GM21360 (cell line): ENCODE measurements at regions not wholly inside any gene's neighbourhood (a gene's known extent, or its start where the extent isn't known, plus 50 kb on each side); places are given as distances from the start of the nearest gene placed in this dataset.

ENCODE experiments used
- ATAC-seq: cut with Tn5 transposase; IDR thresholded peaks from one replicate; pipeline ENCODE4 v1.9.1; 2021; ENCODE audit warnings: mild to moderate bottlenecking, moderate library complexity; ENCODE audit not compliant: unreplicated experiment

DNA sequence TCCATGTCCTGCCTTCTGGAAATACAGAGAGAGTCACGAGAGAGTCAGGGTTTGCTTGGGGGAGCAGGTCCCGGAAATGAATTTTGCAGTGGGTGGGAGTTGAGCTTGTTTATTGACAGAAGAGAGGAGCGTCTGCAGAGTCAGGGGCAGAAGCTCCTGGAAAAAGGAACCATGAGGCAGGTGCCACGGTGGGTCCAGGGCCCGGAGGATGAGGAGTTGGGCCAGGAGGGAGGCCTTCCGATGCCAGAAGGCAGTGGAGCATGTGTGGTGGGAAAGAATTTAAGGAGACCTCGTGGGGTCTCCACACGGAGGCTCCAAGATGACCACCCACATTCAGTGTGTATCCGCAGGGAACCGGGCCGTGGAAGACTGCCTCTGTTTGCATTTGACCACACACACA lies 461.2 kb downstream of the BRD1 start:
- ATAC-seq: no peak

DNA sequence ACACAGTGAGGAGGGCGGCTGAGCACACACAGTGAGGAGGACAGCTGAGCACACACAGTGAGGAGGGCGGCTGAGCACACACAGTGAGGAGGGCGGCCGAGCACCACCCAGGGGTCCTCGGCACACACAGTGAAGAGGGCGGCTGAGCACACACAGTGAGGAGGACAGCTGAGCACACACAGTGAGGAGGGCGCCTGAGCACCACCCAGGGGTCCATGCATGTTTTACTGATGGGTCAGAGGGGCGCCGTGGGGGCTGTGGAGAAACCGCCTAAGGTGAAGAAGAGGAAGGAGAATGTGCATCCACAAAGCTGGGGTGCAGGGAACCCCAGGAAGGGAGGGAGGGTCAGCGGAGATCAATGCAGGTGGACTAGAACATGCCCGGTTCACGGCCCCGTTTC lies 461.8 kb downstream of the BRD1 start:
- no peak for ATAC-seq

DNA sequence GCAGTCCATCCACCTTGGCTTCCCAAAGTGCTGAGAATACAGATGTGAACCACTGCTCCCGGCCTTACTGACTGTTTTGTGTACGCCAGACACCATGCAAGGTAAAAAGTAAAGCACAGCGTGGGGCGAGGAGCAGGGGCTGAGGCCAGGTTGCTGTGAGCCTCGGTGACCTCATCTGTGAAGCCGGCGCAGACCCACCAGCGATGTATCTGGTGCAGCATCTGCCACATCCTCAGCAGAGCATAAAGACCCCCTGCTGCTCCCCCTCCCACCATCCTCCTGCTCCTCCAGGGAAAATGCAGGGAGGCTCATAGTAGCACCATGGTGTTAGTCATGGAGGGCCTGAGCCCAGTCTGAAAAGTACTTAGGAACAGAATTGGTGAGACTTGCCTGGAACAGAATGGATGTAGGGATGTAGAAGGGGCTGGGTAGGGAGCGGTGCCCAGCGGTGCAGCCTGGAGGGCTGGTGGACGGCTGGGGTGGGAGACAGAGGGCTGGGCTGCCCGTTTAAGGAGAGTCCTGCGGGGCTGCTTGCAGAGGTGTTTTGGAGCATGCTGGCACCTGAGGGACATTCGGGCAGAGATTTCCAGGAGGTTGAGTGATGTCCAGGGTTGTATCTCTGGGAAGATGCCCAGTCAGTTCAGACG lies 462.4 kb downstream of the BRD1 start:
- no peak for ATAC-seq

DNA sequence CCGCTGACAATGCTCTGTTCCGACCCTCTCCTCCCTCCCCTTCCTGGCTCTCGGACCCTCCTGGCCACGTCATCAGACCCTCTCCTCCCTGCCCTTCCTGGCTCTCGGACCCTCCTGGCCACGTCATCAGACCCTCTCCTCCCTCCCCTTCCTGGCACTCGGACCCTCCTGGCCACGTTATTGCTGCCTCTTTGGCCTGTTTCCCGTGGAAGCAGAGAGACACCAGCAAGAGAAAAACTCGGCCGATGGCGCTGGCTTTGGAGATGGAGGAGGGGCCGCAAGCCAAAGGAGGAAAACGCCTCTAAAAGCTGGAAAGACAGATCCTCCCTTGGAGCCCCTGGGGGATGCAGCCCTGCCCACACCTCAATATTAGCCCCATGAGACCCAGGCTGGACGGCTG lies 463.3 kb downstream of the BRD1 start:
- no peak for ATAC-seq

DNA sequence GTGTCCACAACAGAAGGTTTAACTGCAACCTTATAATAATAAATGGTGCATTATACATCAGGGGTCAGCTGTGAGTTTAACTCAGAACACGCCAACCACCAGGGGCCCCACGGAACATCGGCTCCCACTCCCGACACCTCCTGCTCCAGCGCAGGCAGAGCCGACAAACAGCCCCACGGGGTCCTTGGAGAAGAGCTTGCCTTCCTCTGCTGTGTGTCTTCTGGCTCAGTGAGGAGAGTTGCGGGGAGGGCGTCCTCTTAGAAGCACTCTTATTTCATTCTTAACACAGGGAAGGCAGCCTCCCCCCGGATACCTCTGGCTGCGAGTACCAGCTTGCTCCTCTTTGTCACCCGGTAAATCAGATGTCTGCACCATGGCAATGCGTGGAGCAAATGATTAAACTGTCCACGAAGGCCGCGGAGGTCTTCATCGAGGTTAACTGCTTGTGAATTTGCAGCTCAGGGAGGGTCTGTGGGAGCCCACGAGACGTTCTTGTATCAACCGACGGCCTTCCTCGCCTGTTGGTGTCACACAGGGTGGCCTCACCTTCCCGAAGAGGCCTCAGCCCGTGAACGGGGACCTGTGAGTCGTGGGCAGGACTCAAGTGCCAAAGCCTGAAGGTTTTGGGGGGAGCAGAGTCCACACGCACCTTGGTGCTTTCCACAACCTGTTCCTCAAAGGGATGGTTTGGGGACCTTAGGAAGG lies 464.0 kb downstream of the BRD1 start:
- ATAC-seq: no peak

DNA sequence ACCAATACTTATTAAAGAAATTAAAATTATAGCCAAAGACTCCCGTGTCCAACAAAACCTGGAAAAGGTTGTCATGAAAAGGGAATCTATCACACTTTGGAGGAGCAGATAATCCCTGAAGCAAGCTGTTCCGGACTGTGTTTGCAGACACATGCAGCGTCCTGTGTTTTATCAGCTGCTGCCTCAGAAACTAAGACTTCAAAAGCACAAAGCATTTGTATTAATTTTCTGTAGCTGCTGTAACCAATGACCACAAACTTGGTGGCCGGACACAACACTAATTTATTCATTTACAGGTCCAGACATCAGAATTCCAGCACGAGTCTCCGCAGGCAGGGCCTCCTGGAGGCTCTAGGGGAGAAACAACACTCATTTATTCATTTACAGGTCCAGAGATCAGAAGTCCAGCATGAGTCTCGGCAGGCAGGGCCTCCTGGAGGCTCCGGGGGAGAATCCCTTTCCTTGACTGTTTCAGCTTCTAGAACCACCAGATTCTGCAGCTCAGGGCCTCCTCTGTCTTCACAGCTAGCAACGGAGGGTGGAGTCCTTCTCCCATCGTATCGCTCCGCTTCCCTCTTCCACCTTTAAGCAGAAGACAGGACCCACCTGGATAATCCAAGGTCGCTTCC lies 465.3 kb downstream of the BRD1 start:
- no peak for ATAC-seq

DNA sequence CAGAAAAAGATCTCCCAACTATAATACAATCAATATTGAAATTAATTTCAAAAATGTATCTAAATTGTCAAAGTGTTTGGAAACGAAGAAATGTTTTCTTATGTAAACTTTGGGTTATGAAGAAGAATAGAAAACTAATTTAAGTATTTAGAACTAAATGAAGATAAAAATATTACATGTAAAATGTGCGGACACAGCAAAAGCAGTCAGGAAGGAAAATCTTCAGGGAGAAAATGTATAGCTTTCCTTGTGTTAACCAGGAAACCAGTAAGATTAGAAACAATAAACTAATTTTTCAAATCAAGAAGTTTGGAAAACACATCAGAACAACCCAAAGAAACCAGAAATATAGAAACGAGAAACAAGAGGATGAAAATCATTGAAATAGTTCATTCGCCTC lies 466.5 kb downstream of the BRD1 start:
- ATAC-seq: no peak

DNA sequence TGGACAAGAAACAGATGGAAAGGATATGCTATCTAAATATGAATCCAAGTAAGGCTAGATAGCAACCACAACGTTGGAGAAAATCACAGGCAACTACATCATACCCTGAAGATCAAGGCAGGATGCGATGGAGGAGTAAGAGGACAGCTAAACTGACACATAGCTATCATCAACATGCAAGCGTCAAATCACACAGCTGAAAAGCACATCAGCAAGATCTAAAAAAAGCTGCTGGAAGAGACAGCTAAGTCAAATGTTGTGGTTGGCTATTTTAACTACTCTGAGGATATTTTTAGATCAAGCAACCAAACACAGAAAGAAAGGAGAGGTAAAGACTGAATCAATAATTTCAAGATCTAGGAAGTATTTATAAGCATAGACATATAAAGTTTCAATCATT lies 466.9 kb downstream of the BRD1 start:
- no peak for ATAC-seq

DNA sequence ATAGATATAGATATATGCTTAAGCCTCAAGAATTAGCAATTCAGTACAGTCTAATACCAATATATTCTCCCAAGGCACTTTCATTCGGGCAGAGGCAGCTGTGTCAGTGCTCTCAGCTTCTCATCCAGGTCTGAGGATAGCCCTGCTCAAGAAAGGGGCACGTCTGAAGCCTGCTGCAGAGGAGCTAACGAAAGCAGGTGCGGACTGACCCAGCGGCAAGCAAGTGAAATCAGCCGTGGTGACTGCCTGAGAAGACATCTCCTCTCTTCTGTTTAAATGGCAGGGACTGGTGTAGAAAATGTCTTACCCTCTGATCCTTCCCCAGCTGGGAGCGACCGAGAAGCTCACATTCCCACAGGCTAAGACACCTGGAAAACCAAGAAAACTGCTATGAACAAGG lies 468.6 kb downstream of the BRD1 start:
- ATAC-seq: no peak

DNA sequence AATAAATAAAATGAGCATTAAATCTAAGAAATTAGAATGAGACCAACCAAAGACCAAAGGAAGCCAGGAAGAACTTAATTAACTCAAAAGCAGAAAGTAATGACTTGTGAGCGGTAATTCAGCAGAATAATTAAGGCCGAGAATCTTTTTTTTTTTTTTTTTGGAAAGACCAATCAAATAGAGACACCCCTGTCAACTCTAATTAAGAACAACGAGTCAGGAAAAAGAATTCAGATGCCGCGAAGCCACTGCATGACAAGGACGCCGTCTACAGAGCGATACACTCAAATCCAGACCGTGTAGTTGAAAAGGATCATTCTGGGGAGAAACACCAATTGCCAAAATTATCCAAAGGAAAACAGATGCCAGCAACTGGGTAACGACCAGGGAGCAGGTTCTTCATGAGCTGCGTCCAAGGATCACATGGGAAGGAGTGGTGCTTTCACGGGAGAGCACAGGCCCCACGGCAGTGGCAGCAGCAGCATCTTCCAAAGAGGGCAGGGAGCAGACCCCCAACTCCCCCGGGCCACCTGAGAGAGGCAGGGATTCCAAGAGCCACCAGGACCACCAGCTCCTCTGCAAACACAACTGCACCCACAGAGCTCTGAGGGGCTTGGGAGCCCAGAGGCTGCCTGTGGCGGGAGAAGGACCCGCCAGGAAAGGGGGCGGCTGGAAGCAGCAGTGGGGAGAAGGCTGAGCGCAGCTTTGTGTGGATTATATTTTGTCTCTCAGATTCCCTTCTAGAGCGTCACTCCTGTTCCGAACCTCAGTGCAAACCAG lies 469.8 kb downstream of the BRD1 start:
- ATAC-seq: no peak

DNA sequence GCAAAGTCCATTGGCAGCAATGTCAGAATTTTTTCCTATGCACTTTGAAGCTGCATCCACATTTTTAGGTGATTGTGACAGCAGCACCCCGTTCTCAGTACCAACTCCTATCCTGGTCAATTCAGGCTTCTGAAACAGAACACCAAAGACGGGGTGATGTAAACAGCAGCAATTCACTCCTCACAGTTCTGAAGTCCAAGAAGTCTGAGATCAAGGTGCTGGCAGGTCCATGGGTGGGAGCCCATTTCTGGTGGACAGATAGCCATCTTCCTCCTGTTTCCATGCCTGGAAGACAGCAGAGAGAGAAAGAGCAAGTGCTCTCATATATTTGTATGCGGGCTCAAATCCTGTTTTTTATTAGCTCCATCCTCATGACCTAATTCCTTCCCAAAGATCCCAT lies 471.2 kb downstream of the BRD1 start:
- ATAC-seq: no peak

DNA sequence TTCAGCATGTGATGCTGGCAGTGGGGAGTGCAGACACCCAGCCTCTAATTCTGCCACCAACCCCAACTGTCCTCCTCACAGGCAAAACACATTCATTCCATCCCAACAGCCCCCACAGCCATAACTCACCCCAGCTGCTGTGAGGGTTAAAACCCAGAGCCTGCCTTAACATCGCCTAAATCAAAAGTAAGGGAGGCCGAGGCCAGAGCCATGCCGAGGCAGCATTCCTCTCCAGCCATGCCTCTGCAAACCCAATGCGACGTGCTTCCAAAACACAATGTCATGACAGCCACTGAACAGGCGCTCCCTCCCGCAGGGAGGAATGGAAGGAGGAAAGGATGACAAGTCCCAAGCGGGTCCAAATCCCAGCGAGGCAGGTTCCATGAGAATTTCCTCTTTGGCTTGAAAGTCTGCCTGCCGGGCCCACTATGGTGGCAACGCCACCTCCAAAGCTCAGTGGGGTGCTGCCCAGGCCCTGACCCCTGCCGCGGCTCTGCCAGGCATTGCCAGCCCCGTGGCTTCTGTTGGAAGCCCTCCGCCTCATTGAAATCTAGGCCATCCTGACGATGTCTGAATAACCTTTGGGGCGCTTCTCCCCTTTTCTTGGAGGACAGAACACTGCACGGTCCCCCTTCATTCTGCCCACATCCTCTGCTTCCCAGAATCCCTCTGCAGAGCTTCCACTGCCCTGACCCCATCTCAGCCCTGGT lies 472.3 kb downstream of the BRD1 start:
- no peak for ATAC-seq

DNA sequence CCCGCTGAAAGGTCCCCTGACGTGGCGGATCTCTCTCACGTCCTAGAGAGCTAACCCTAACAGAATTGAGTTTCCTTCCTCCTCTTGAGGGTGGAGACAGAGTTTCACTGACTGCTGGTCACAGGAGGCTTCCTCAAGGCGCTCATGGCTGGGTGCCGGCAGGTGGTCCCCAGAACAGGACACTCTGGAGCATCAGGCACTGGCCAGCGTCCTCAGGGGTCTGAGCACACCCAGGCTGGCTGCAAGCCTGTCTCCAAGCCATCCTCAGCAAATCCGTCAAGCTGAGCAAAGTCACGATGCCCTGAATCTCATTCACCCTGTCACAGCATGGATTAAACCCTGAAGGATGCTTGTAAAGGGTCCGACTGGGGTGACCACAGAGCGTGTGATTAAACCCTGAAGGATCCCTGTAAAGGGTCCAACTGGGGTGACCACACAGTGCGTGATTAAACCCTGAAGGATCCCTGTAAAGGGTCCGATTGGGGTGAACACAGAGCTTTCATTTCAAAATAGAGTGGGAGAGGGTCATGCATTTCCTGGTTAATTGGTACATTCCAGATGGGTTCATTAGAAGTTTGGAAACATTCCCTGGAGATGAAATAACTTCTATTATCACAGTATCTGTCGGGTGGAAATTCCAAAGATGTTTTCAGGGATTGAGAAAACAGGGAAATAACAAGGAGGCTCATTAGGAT lies 473.0 kb downstream of the BRD1 start:
- no peak for ATAC-seq

DNA sequence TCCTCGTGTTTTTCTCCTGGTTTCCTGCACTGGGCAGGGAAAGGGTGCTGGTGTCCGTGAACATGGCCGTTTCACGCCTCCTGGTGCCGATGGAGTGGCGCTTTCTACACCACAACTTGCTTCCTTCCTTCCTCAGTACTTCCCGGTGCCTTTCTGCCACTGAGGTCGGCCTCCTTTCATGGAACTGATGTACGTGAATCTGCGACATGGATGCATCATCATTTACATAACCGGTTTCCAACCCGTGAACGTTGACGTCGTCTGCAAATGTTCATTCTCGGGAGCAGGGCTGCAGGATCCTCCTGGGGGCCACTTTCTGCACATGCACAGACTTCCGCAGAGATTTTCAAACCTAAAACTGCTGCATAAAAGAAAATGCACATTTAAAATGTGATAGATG lies 474.4 kb downstream of the BRD1 start:
- no peak for ATAC-seq

DNA sequence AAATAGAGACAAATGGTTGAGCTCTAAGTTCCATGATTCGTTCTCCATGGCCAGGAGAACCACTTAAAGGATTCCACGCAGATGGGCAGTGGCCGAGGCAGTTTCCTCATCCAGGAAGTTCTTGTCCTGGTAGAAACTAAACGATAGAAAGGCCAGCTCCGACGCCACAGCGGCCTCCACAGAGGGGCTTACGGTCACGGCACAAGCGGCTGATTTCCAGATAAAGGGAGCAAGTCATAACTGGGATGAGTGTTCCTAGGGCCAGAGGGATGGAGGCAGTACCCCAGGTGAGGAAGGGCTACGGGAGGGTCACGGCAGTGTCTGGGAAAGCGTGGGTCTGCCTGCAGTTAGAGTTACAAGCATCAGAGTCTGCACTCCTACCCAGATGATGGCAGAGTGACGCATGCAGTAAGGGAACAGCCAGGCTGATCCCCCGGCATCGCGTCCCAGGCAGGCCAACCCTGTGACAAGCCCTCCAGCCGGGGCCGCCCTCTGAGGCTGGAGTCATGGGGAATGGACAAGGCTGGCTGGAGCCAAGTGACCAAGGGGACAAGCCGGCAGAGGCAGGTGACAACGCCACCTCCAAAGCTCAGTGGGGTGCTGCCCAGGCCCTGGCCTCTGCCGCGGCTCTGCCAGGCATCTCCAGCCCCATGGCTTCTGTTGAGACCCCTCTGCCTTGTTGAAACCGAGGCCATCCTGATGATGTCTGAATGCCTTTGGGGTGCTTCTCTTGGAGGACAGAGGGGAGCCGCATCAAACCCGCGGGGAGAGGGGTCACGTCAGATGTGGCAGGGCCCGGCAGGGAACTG lies 475.1 kb downstream of the BRD1 start:
- no peak for ATAC-seq

DNA sequence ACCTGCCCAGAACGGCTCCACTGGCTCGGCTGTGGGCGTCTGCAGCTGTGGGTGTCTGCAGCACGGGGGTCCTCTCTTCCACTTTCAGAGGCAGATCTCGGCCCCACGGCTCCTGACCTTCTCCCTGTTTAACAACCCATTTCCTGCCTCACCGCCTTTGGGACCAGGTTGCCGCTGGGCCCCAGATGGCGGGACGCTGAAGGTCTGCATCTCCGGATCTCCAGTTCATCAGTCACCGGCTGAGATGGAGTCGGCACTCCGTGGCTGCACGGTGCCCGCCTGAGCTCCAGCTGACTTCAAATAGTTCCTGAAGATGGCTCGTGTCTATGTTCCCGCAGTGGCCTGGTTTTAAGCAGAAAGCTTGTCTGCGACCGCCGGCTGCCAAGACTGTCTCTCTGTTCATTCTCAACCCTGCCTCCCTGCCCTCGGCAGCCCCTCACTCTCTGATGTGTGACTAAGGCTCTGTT lies 475.9 kb downstream of the BRD1 start:
- ATAC-seq: no peak

DNA sequence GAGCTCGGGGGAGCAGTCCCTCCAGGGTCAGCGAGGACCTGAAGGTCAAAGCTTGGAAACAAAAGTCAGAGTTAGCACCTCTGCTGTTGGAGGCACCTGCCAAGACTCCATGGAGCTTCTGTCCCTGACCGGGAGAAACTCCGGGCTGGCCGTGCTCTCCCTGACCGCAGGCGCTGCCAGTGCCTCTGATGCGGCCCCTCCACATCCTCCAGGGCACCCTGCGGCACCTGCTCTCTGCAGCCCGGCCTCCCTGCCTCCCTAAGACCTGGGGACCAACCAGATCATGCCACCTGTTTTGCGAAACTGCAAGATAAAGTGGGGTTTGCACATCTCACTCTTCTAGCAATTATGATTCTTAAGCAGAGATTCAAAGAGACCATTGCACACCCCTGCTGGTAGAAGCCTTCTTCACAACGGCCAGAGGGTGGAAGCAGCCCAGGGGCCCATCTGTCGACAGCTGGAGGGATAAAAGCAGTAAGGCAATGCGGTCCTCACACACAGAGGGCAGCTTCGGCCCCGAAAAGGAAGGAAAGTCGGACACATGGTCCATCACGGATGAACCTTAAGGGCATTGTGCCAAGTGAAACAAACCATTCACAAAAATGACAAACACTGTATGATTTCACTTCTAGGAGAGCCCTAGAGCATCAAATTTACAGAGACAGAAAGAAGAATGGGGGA lies 477.1 kb downstream of the BRD1 start:
- no peak for ATAC-seq

DNA sequence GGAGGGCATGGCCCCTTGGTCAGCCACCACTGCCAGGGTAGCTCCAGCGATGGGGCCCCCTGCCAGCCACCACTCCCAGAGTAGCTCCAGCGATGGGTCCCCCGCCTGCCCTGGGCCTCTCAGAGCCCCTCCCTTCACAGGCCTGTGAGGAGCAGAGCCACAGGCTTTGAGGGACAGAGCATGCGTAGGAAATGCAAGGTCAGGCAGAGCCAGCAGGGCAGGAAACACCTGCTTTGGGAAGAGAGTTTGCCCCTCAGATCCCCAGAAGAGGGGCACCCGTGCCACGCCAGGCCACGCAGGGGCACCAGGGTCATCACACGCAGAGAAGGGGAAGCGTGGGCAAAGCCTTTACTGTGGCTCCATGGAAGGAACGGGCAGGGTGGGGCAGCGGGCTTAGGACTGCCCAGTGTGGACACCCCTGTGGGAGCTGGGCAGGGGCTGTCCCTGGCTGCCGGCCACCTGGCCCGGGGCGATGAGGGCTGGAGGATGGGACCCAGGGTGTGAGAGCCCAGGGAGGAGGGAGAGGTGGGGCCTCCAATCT lies 477.8 kb downstream of the BRD1 start:
- ATAC-seq: no peak
